Limb (tissue), 2 donors: ENCODE measurements at regions not wholly inside any gene's neighbourhood (a gene's known extent, or its start where the extent isn't known, plus 50 kb on each side); places are given as distances from the start of the nearest gene placed in this dataset.
"Not testable (repeated sequence)": the region's sequence is repeated elsewhere in the genome, so short reads cannot be mapped to it uniquely, and the experiment has no call there.

Experiments used
- DNase-seq, 2 donors: peaks; one replicate each; pipeline ENCODE4 v3.0.0-alpha.2; 2016; ENCODE audit errors: extremely low spot score in 2 of 2

DNA sequence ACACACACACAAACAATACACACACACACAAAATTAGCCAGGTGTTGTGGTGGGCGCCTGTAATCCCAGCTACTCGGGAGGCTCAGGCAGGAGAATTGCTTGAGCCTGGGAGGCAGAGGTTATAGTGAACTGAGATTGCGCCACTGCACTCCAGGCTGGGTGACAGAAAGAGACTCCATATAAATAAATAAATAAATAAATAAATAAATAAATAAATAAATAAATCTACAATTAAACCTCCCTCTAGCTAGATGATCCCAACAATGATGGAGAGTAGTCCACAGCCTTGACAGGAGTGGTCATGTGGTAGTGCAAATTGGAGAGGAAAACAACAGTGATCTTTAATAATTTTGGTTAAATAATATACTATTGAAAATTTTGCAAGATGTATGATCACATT is 1739.0 kb upstream of the C9orf72 start:
- no peak for DNase-seq

DNA sequence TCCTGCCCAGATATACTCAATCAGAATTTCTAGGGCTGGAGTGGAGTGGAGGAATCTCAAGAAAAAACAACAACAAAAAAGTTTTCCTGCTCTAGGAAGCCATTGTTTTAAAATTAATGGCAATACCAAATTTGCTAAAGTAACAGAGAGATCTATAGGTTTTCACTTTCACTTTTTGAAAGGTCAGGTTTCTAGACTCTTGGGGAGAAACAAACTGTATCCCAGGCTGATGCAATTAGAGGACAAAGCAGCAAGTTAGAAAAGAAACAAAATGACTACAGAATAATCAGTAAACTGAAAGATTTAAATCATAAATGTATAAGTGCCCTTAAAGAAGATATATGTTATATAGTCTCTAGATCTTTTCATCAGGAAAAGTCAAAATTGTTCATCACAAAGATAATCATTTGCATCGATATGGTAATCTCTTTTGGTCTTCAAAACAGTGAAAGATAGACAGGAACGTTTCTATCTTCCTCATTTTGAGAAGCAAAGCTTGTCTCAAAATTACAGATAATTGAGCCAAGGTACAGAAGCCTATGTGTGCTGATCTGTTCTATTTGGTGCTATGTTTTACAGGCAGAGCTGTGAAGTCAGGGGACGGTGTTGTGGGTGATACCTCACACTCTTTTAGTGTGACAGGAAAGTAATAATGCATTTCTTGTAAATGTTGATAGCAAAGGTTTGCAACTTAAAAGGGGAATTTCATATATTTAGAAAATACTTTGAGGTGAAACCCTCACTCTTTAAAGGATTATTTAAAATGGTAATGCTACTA is 1746.6 kb upstream of the C9orf72 start:
- DNase-seq: no peak

DNA sequence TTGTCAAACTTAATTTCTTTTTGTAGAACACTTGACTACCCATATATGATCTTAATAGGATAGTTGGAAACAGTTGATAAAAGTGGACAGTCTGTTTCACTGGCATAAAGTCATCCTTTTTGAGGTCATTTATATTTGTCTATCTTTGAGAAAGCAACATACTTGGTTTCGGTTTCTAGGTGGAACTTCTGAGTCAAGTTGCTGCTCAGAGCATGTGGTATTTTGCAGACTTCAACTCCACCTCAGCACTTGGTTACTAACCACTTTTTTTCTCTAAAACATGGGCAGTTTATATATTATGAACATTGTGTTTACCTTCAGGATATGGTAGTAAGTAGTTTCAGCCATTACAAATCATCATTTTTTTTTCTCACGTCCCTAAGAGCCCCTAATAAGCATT is 1749.0 kb upstream of the C9orf72 start:
- no peak for DNase-seq

GRCh38 chr9:29325894-29326293 is 1752.6 kb upstream of the C9orf72 start:
- no peak for DNase-seq

DNA sequence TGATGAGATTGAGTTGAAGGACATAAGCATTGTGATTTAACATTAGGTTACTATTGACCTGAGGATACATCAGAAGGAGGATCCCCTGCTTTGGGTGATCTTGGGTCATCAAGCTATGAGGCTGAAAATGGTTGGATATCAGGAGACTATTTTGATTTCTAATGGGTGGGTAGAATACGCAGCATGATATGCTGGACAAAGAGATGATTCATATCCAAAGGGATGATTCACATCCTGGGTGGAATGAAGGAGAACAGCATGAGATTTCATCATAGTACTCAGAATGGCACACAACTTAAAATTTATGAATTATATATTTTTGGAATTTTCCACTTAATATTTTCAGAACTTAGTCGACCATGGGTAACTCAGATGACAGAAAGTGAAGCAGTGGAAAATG is 1759.5 kb upstream of the C9orf72 start:
- DNase-seq: no peak

- no peak for DNase-seq
Measured at GRCh38 chr9:29336281-29336680, 1763.0 kb upstream of the C9orf72 start.

- DNase-seq: no peak
Measured at GRCh38 chr9:29339387-29339786, 1766.1 kb upstream of the C9orf72 start.

DNA sequence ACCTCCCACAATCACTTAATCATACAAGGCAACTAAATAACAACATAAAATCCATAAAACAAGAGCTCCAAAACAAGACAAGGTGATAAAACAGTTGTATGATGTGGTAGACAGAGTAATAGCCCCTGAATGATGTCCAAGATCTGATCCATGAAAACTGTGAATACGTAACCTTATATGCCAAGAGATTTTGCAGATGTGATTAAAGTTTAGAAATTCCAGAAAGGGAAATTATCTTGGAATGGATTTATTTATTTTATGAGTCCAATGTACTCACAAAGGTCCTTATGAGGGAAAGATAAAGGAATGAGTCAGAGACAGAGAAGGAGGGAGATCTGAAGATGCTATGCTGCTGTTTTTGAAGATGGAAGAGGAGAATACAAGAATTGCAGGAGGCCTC is 1775.7 kb upstream of the C9orf72 start:
- DNase-seq: no peak

GRCh38 chr9:29389421-29389820 is 1816.1 kb upstream of the C9orf72 start:
- peak in 1 of 2 donors; percentile 27 for DNase-seq

DNA sequence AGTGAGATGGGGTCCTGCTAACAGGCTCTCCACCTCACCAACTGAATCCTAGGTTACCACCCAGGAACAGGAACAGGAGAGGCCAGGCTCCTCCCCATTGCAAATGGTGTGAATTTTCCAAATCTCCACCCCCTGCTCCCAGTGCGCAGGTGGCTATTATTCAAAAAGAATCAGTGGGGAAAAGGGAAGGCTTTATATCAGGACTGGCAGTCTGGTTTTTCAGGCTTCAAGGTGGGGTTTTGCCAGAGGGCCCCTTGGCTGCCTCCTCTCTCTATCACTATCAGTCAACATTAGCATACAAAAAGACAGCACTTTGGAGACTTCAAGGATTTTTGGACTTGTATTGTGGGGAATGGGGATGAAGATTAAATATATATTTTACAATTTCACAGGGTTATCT is 1817.6 kb upstream of the C9orf72 start:
- DNase-seq: no peak

DNA sequence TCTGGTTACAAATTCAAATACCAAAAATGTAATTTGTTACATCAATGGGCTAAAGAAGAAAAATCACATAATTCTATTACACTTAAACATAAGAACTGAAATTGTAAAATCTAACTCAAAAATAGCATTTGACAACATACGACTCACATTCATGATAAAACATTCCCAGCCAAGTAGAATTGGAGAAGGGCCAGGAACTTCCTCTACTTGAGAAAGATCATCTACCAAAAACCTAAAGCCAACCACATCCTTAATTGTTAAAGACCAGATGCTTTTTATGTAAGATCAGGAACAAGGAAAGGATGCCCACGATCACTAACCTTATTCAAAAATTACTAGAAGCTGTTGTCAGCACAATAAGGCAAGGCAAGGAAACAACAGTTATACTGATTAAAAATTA is 1819.8 kb upstream of the C9orf72 start:
- DNase-seq: no peak

DNA sequence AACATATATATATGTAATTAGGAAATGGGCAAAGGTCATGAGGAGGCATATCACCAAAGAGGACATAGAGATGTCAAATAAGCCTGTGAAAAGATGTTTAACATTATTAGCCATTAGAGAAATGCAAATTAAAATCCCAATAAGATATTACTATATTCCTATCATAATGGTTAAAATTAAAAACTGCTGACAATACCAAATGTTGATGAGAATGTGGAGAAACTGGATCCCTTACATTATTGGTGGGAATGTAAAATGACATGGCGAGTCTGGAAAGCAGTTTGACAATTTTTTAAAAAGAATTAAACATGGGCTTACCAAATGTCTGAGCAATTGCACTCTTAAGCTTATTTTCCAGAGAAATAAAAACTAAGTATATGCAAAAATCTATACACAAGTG is 1821.6 kb upstream of the C9orf72 start:
- no peak for DNase-seq

GRCh38 chr9:29397148-29397547 is 1823.9 kb upstream of the C9orf72 start:
- DNase-seq: no peak

GRCh38 chr9:29416204-29416603 is 1842.9 kb upstream of the C9orf72 start:
- DNase-seq: no peak

DNA sequence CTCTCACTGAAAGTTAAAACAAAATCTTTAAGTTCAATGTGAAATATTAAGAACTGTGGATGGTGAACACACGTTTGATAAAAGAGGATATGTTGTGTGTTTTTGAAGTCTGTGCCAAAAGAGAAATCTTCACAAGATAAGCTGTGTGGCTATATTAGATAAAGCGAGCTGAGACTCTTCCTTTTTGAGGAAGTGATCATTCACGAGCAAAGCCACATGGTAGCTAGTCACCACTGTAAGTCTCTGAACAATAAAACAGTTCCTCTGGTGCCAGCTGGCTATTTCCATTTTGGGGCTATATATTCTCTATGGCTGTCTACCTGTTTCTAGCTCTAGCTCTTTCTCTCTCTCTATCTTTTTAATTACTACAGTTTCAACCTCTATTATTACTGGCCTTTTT is 1849.2 kb upstream of the C9orf72 start:
- DNase-seq: no peak

GRCh38 chr9:29432191-29432590 is 1858.9 kb upstream of the C9orf72 start:
- DNase-seq: no peak

DNA sequence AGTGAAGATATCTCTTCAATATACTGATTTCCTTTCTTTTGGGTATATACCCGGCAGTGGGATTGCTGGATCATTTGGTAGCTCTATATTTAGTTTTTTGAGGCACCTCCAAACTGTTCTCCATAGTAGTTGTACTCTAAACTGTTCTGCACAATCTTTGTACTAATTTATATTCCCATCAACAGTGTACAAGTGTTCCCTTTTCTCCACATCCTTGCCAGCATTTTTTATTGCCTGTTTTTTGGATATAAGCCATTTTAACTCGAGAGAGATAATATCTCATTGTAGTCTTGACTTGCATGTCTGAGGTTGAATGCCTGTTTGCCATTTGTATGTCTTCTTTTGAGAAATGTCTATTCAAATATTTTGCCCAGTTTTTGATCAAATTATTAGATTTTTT is 1859.4 kb upstream of the C9orf72 start:
- not testable (repeated sequence) for DNase-seq

DNA sequence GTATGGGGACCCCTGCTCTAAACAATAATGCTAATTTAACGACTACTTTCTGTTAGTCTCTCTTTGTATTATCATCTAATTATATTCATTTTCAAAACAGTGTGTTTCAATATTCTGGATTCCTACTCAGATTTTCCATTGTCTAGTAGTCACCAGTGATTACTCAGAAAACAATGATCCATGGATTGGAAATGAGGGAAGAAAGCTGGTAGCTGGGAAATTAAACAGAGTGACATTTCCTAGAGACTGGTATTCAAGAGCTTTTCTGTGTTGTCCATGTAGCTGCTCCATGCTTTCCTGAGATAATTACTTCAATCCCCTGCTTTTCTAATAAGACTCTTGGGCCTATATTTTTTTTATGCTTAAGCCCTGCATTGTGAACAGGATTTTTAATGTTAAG is 1862.1 kb upstream of the C9orf72 start:
- no peak for DNase-seq

GRCh38 chr9:29437526-29437925 is 1864.2 kb upstream of the C9orf72 start:
- DNase-seq: no peak

DNA sequence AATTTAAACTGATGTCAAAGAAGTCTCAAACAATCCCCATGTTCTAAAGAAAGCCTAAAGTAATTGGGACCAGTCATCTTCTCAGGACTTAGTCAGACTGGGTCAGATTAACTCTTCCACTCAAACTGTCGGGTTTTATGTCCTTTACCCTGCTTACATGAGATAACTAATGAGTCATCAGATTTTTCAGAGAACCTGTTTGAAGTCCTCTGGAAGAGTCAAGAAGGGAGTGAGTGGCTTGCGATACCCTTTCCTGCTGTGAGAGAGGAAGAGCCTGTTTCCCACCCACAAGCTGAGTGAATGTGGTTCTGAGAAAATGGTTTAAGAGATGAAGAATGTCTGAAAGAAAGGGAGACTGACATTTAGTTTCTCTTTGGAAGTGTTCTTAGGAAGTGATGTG is 1866.7 kb upstream of the C9orf72 start:
- DNase-seq: no peak

GRCh38 chr9:29440449-29440848 is 1867.2 kb upstream of the C9orf72 start:
- DNase-seq: no peak

- no peak for DNase-seq
Measured at GRCh38 chr9:29445751-29446150, 1872.5 kb upstream of the C9orf72 start.

DNA sequence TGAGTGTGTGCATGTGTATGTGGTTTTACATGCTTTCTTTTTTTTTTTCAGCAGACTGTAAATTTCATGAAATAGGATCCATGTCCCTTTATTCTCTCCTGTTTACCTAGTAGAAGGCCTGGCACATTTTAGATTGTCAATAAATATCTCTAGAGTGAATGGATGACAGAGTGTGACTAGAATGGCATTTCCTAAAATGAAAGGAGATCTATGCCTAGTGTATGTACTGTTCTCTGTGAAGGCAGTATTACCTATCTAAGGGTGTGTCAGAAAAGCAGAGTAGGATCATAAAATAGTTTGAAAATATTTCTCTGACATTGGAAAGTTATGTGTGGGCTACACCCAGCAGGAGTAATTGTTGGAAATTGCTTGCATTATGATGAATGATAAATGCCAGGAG is 1876.0 kb upstream of the C9orf72 start:
- no peak for DNase-seq
